GM03348 (cell line): ENCODE measurements at regions not wholly inside any gene's neighbourhood (a gene's known extent, or its start where the extent isn't known, plus 50 kb on each side); places are given as distances from the start of the nearest gene placed in this dataset.

Source experiments
- DNase-seq: peaks from one replicate; pipeline ENCODE4 v3.0.0; 2012; ENCODE audit warnings: low spot score

GRCh38 chr14:82047777-82048470 is 514.3 kb upstream of the SEL1L start:
- DNase-seq: no peak

GRCh38 chr14:82052778-82053177 is 519.1 kb upstream of the SEL1L start:
- no peak for DNase-seq

- no peak for DNase-seq
These were observed 522.0 kb upstream of the SEL1L start for GRCh38 chr14:82055515-82056115.

GRCh38 chr14:82060219-82060618 is 526.6 kb upstream of the SEL1L start:
- DNase-seq: no peak

- DNase-seq: no peak
These were observed 533.7 kb upstream of the SEL1L start for GRCh38 chr14:82067221-82067875.

GRCh38 chr14:82070040-82070439 is 536.4 kb upstream of the SEL1L start:
- DNase-seq: no peak

GRCh38 chr14:82070753-82071152 is 537.1 kb upstream of the SEL1L start:
- DNase-seq: no peak

- no peak for DNase-seq
These were observed 539.9 kb upstream of the SEL1L start for GRCh38 chr14:82073547-82073946.

GRCh38 chr14:82075566-82075965 is 541.9 kb upstream of the SEL1L start:
- no peak for DNase-seq

GRCh38 chr14:82079553-82079952 is 545.9 kb upstream of the SEL1L start:
- no peak for DNase-seq

GRCh38 chr14:82080370-82080769 is 546.7 kb upstream of the SEL1L start:
- no peak for DNase-seq

GRCh38 chr14:82084813-82085212 is 551.2 kb upstream of the SEL1L start:
- no peak for DNase-seq

- no peak for DNase-seq
These were observed 557.4 kb upstream of the SEL1L start for GRCh38 chr14:82091097-82091496.

GRCh38 chr14:82094829-82095345 is 561.2 kb upstream of the SEL1L start:
- DNase-seq: no peak

- no peak for DNase-seq
These were observed 570.4 kb upstream of the SEL1L start for GRCh38 chr14:82104013-82104412.

GRCh38 chr14:82112210-82112839 is 578.7 kb upstream of the SEL1L start:
- DNase-seq: no peak

GRCh38 chr14:82113007-82113406 is 579.4 kb upstream of the SEL1L start:
- no peak for DNase-seq

- no peak for DNase-seq
These were observed 580.1 kb upstream of the SEL1L start for GRCh38 chr14:82113710-82114109.

- DNase-seq: no peak
These were observed 583.1 kb upstream of the SEL1L start for GRCh38 chr14:82116721-82117120.

- DNase-seq: no peak
These were observed 589.0 kb upstream of the SEL1L start for GRCh38 chr14:82122655-82123054.

GRCh38 chr14:82124511-82124910 is 590.9 kb upstream of the SEL1L start:
- no peak for DNase-seq

GRCh38 chr14:82126006-82126405 is 592.4 kb upstream of the SEL1L start:
- DNase-seq: no peak

GRCh38 chr14:82134411-82134810 is 600.8 kb upstream of the SEL1L start:
- no peak for DNase-seq
